GM23248 (cell line): ENCODE measurements at regions not wholly inside any gene's neighbourhood (a gene's known extent, or its start where the extent isn't known, plus 50 kb on each side); places are given as distances from the start of the nearest gene placed in this dataset.

Source experiments
- DNase-seq: peaks from one replicate; pipeline ENCODE4 v3.0.0-alpha.2; 2015
- H2AFZ ChIP-seq: fragments of 200-600 bp; sonication (generic); 2 replicates; pipeline ENCODE4 v1.6.1; 2016; ENCODE audit warnings: antibody characterized with exemption
- H3F3A ChIP-seq: fragments of 200-600 bp; sonication (generic); 2 replicates; pipeline ENCODE4 v1.6.1; 2016; ENCODE audit warnings: mild to moderate bottlenecking, antibody characterized with exemption, mixed run types; ENCODE audit not compliant: insufficient read depth
- H3K27ac ChIP-seq: fragments of 200-600 bp; sonication (generic); 2 replicates; pipeline ENCODE4 v1.5.1; 2016; ENCODE audit warnings: mild to moderate bottlenecking
- H3K27me3 ChIP-seq: fragments of 200-600 bp; sonication (generic); replicated peaks from 2 replicates; pipeline ENCODE4 v1.6.1; 2016; ENCODE audit warnings: mild to moderate bottlenecking; ENCODE audit not compliant: insufficient read depth
- H3K36me3 ChIP-seq: fragments of 200-600 bp; sonication (generic); 2 replicates; pipeline ENCODE4 v1.6.1; 2016; ENCODE audit warnings: low read depth, mild to moderate bottlenecking
- H3K4me1 ChIP-seq: fragments of 200-600 bp; sonication (generic); 2 replicates; pipeline ENCODE4 v1.6.1; 2016; ENCODE audit warnings: mild to moderate bottlenecking; ENCODE audit not compliant: insufficient read depth
- H3K4me2 ChIP-seq: fragments of 200-600 bp; sonication (generic); one replicate; pipeline ENCODE4 v1.6.1; 2016; ENCODE audit warnings: mild to moderate bottlenecking; ENCODE audit not compliant: unreplicated experiment
- H3K4me3 ChIP-seq: fragments of 200-600 bp; sonication (generic); 2 replicates; pipeline ENCODE4 v1.5.1; 2016; ENCODE audit warnings: mild to moderate bottlenecking
- H3K79me2 ChIP-seq: fragments of 200-600 bp; sonication (generic); 2 replicates; pipeline ENCODE4 v1.6.1; 2016; ENCODE audit warnings: mild to moderate bottlenecking; ENCODE audit not compliant: insufficient read depth
- H3K9ac ChIP-seq: fragments of 200-600 bp; sonication (generic); 2 replicates; pipeline ENCODE4 v1.6.1; 2016; ENCODE audit warnings: mild to moderate bottlenecking
- H3K9me2 ChIP-seq: fragments of 200-600 bp; sonication (generic); 2 replicates; pipeline ENCODE4 v1.6.1; 2016; ENCODE audit warnings: mixed run types, mild to moderate bottlenecking, moderate library complexity; ENCODE audit not compliant: insufficient read depth
- H3K9me3 ChIP-seq: fragments of 200-600 bp; sonication (generic); one replicate; pipeline ENCODE4 v1.6.1; 2017; ENCODE audit warnings: low read depth
- H4K20me1 ChIP-seq: fragments of 200-600 bp; sonication (generic); 2 replicates; pipeline ENCODE4 v1.6.0; 2016; ENCODE audit not compliant: insufficient read depth
- EZH2 ChIP-seq: fragments of 200-600 bp; sonication (generic); IDR thresholded peaks from 2 replicates; pipeline ENCODE4 v1.6.1; 2018; ENCODE audit warnings: antibody characterized with exemption, mild to moderate bottlenecking; ENCODE audit not compliant: insufficient read depth, poor library complexity, severe bottlenecking
- EZH2phosphoT487 ChIP-seq: fragments of 200-600 bp; sonication (generic); IDR thresholded peaks from 2 replicates; pipeline ENCODE4 v1.6.1; 2018; ENCODE audit warnings: antibody characterized with exemption, moderate library complexity, mild to moderate bottlenecking, low read depth; ENCODE audit not compliant: insufficient read depth
- WGBS, 2 experiments: methylation state at CpG; one replicate each; pipeline ENCODE4 v1.1.6; 2015 to 2017; ENCODE audit warnings: low lambda C conversion rate in 2 of 2, low coverage in 1 of 2; ENCODE audit errors: missing lambda C conversion rate in 2 of 2; 5-methylcytosine and 5-hydroxymethylcytosine counted together
- in situ Hi-C: fragments of 300-500 bp; cut with MboI; formaldehyde crosslinking; loops from 2 replicates; pipeline ENCODE4 v1.15.0; 2020

- Histone ChIP-seq H3K9me2 (no peaks in the 10 kb centered on the region), H3K27ac (no peak overlapping the region), H3K4me3 (no peak overlapping the region), H3K4me2 (no peak overlapping the region), H3K79me2 (no peaks in the 10 kb centered on the region), H3F3A (no peaks in the 10 kb centered on the region), H2AFZ (no peak overlapping the region), H3K4me1 (no peaks in the 10 kb centered on the region), H4K20me1 (no peaks in the 10 kb centered on the region), H3K9me3 (no peaks in the 10 kb centered on the region), H3K9ac (no peak overlapping the region), H3K36me3 (no peaks in the 10 kb centered on the region), H3K27me3 (no peaks in the 10 kb centered on the region)
- WGBS, 2 experiments, result 52 to 54% methylated on average over 2 of the region's 2 CpGs
- in situ Hi-C loops, result no loop called here
- TF ChIP-seq EZH2phosphoT487, result no peak
- TF ChIP-seq EZH2, result no peak
- DNase-seq, result no peak
These were observed 108.5 kb downstream of the DDX1 start for GRCh38 chr2:15700131-15700530.

GRCh38 chr2:15700599-15701340 lies 109.1 kb downstream of the DDX1 start:
- no peaks in the 10 kb centered on the region for H3K79me2 ChIP-seq
- DNase-seq, result no peak
- H3K4me3 ChIP-seq, result no peak overlapping the region
- H2AFZ ChIP-seq, result no peak overlapping the region
- no peaks in the 10 kb centered on the region for H3K9me3 ChIP-seq
- in situ Hi-C loops, result no loop called here
- no peaks in the 10 kb centered on the region for H3F3A ChIP-seq
- H3K9ac ChIP-seq, result no peak overlapping the region
- no peaks in the 10 kb centered on the region for H3K4me1 ChIP-seq
- TF ChIP-seq EZH2phosphoT487, result no peak
- no peak for TF ChIP-seq EZH2
- H3K4me2 ChIP-seq, result no peak overlapping the region
- no peaks in the 10 kb centered on the region for H3K36me3 ChIP-seq
- no peak overlapping the region for H3K27ac ChIP-seq
- H3K27me3 ChIP-seq, result no peaks in the 10 kb centered on the region
- H3K9me2 ChIP-seq, result no peaks in the 10 kb centered on the region
- 7 to 8% methylated on average over 7 of the region's 7 CpGs for WGBS, 2 experiments
- no peaks in the 10 kb centered on the region for H4K20me1 ChIP-seq

- Histone ChIP-seq H3K4me2 (no peak overlapping the region), H2AFZ (no peak overlapping the region), H3K9me2 (no peaks in the 10 kb centered on the region), H3K79me2 (no peaks in the 10 kb centered on the region), H3F3A (no peaks in the 10 kb centered on the region), H3K27me3 (no peaks in the 10 kb centered on the region), H3K9me3 (no peaks in the 10 kb centered on the region), H3K4me3 (no peak overlapping the region), H3K9ac (no peak overlapping the region), H3K4me1 (no peaks in the 10 kb centered on the region), H4K20me1 (no peaks in the 10 kb centered on the region), H3K27ac (no peak overlapping the region), H3K36me3 (no peaks in the 10 kb centered on the region)
- in situ Hi-C loops, result no loop called here
- WGBS, 2 experiments, result 47 to 50% methylated on average over 11 of the region's 11 CpGs
- DNase-seq, result no peak
- TF ChIP-seq EZH2 (no peak), EZH2phosphoT487 (no peak)
These were observed 109.8 kb downstream of the DDX1 start for GRCh38 chr2:15701341-15701907.

DNA sequence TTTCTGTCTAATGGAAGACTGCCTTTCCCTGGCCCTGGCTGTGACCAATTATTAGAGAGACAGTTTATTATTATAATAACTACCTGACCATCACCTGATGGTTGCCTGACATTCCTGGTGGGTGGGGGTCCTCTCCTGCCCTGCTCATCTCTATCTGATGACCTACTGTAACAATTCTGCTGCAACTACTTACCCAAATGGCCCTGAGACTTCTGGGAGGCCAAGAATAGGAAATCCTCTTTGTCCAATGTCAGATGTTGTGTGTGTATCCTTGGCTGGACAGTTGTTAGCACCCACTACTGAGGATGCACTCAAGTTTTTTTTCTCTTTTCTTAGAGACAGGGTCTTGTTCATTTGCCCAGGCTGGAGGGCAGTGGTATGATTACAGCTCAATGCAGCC lies 110.3 kb downstream of the DDX1 start:
- no peak for DNase-seq
- H3K4me1 ChIP-seq, result no peaks in the 10 kb centered on the region

More for the DNA sequence above, 110.3 kb downstream of the DDX1 start:
- no peaks in the 10 kb centered on the region for H3K9me2 ChIP-seq
- no peak overlapping the region for H3K9ac ChIP-seq
- in situ Hi-C loops, result no loop called here
- TF ChIP-seq EZH2phosphoT487 (no peak), EZH2 (no peak)
- H3K79me2 ChIP-seq, result no peaks in the 10 kb centered on the region
- no peaks in the 10 kb centered on the region for H3F3A ChIP-seq
- no peak overlapping the region for H3K4me2 ChIP-seq
- H4K20me1 ChIP-seq, result no peaks in the 10 kb centered on the region
- H3K27ac ChIP-seq, result no peak overlapping the region
- H3K9me3 ChIP-seq, result no peaks in the 10 kb centered on the region
- no peak overlapping the region for H2AFZ ChIP-seq
- no peaks in the 10 kb centered on the region for H3K27me3 ChIP-seq
- no peak overlapping the region for H3K4me3 ChIP-seq
- no peaks in the 10 kb centered on the region for H3K36me3 ChIP-seq
